PC-9 (cell line): ENCODE measurements at regions not wholly inside any gene's neighbourhood (a gene's known extent, or its start where the extent isn't known, plus 50 kb on each side); places are given as distances from the start of the nearest gene placed in this dataset.

Experiments used
- BruUV-seq: library from RNA; stranded (reverse); fragments of 400-500 nt; replicated peaks from 2 replicates; lab custom pipeline; 2021; lab: Mats Ljungman, UMichigan
- CTCF ChIA-PET: fragments of 300-600 bp; sonication (Branson Sonifier 250); formaldehyde crosslinking; loops from one replicate; lab custom pipeline; 2022; ENCODE audit warnings: antibody characterized with exemption; lab: Charles Lee
- POLR2A ChIA-PET: fragments of 300-600 bp; sonication (Branson Sonifier 250); formaldehyde crosslinking; loops from one replicate; lab custom pipeline; 2022; ENCODE audit warnings: antibody characterized with exemption; ENCODE audit not compliant: unreplicated experiment; lab: Charles Lee
- DNase-seq, 2 experiments: peaks; one replicate each; pipeline versions ENCODE4 v3.0.0 to v3.0.0-alpha.2; 2015 to 2022; ENCODE audit warnings: mixed read lengths in 1 of 2
- H2AFZ ChIP-seq: fragments of 200-600 bp; sonication (generic); 2 replicates; pipeline ENCODE4 v1.8.1; 2017; ENCODE audit warnings: antibody characterized with exemption
- H3F3A ChIP-seq: fragments of 200-600 bp; sonication (generic); 2 replicates; pipeline ENCODE4 v1.8.1; 2017; ENCODE audit warnings: antibody characterized with exemption, mild to moderate bottlenecking, low read depth; ENCODE audit not compliant: insufficient read depth
- H3K27ac ChIP-seq: fragments of 200-600 bp; sonication (generic); 2 replicates; pipeline ENCODE4 v1.6.1; 2016; ENCODE audit warnings: mixed run types
- H3K27me3 ChIP-seq: fragments of 200-600 bp; sonication (generic); 2 replicates; pipeline ENCODE4 v1.6.1; 2016; ENCODE audit warnings: low read depth, mixed run types; ENCODE audit not compliant: insufficient read depth
- H3K36me3 ChIP-seq: fragments of 200-600 bp; sonication (generic); 2 replicates; pipeline ENCODE4 v1.6.1; 2016; ENCODE audit warnings: low read depth, mixed run types
- H3K4me1 ChIP-seq: fragments of 200-600 bp; sonication (generic); replicated peaks from 2 replicates; pipeline ENCODE4 v1.6.1; 2016; ENCODE audit warnings: mixed run types; ENCODE audit not compliant: insufficient read depth
- H3K4me2 ChIP-seq: fragments of 200-600 bp; sonication (generic); 2 replicates; pipeline ENCODE4 v1.6.1; 2017; ENCODE audit warnings: mixed run types
- H3K4me3 ChIP-seq: fragments of 200-600 bp; sonication (generic); 2 replicates; pipeline ENCODE4 v1.6.1; 2016; ENCODE audit warnings: mixed run types
- H3K79me2 ChIP-seq: fragments of 200-600 bp; sonication (generic); 2 replicates; pipeline ENCODE4 v1.6.1; 2017; ENCODE audit warnings: low read depth, mixed run types
- H3K9me2 ChIP-seq: fragments of 200-600 bp; sonication (generic); 2 replicates; pipeline ENCODE4 v1.8.1; 2017; ENCODE audit warnings: mild to moderate bottlenecking; ENCODE audit not compliant: insufficient read depth
- H3K9me3 ChIP-seq: fragments of 200-600 bp; sonication (generic); 2 replicates; pipeline ENCODE4 v1.8.1; 2016; ENCODE audit warnings: low read depth; ENCODE audit not compliant: insufficient read depth
- H4K20me1 ChIP-seq: fragments of 200-600 bp; sonication (generic); 2 replicates; pipeline ENCODE4 v1.8.1; 2017; ENCODE audit not compliant: insufficient read depth
- EZH2 ChIP-seq: fragments of 200-600 bp; sonication (generic); IDR thresholded peaks from 2 replicates; pipeline ENCODE4 v1.8.0; 2017; ENCODE audit warnings: antibody characterized with exemption, low read depth
- intact Hi-C: fragments of 100-400 bp; cut with micrococcal nuclease; formaldehyde crosslinking; loops from one replicate; pipeline ENCODE4 v1.10.0; 2022; ENCODE audit not compliant: unreplicated experiment
- TF ChIP-seq, protein P1 (sequence below): fragments of 200-600 bp; sonication (generic); conservative IDR thresholded peaks from 2 replicates; pipeline ENCODE4 v1.6.1; 2017; ENCODE audit warnings: mixed run types, antibody characterized with exemption, mild to moderate bottlenecking, moderate library complexity

DNA sequence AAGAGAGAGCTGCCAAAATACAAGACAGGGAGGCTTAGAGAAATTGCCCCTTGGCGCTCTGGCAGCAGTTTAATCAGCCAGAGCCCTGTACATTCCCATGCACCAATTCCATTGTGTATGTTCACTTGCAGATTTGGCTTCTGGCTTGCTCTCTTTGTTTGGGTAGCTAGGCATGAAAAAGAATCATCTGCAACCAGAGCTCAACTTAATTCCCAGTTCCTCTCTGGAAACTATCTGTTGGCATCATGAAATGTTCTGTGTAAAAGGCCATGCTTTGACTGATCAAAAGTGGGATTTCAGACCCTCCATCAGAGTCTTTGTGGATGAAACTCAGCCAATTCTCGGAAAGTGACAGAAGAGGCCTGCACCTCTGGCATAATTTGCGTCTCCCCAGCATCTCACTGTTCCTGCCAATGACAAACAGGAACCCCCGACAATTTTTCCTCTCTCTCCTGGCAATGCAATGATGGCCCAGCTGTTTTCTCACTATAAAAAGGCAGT, 53.8 kb upstream of the RAD23B start:
- Histone ChIP-seq H2AFZ (no peak overlapping the region), H4K20me1 (no peaks in the 10 kb centered on the region), H3K27me3 (no peaks in the 10 kb centered on the region), H3K36me3 (no peaks in the 10 kb centered on the region), H3F3A (no peaks in the 10 kb centered on the region), H3K27ac (no peak overlapping the region), H3K9me3 (no peaks in the 10 kb centered on the region), H3K4me2 (no peak overlapping the region), H3K4me3 (no peak overlapping the region), H3K9me2 (no peaks in the 10 kb centered on the region), H3K79me2 (no peaks in the 10 kb centered on the region), H3K4me1 (no peaks in the 10 kb centered on the region)
- intact Hi-C loops: no loop called here
- POLR2A ChIA-PET: no interaction called here
- DNase-seq: no peak
- no peak for TF ChIP-seq EZH2
- TF ChIP-seq, protein P1, sequence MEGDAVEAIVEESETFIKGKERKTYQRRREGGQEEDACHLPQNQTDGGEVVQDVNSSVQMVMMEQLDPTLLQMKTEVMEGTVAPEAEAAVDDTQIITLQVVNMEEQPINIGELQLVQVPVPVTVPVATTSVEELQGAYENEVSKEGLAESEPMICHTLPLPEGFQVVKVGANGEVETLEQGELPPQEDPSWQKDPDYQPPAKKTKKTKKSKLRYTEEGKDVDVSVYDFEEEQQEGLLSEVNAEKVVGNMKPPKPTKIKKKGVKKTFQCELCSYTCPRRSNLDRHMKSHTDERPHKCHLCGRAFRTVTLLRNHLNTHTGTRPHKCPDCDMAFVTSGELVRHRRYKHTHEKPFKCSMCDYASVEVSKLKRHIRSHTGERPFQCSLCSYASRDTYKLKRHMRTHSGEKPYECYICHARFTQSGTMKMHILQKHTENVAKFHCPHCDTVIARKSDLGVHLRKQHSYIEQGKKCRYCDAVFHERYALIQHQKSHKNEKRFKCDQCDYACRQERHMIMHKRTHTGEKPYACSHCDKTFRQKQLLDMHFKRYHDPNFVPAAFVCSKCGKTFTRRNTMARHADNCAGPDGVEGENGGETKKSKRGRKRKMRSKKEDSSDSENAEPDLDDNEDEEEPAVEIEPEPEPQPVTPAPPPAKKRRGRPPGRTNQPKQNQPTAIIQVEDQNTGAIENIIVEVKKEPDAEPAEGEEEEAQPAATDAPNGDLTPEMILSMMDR: no peak
- CTCF ChIA-PET: no interaction called here
- BruUV-seq: no TSS peak
